DND-41 (cell line): ENCODE measurements at regions not wholly inside any gene's neighbourhood (a gene's known extent, or its start where the extent isn't known, plus 50 kb on each side); places are given as distances from the start of the nearest gene placed in this dataset.

Source experiments
- CTCF ChIP-seq: IDR thresholded peaks from 2 replicates; pipeline ENCODE4 v1.5.1; 2012; ENCODE audit warnings: borderline replicate concordance, low read length, moderate library complexity, mild to moderate bottlenecking; ENCODE audit not compliant: poor library complexity, severe bottlenecking; ENCODE audit errors: extremely low read depth
- EZH2 ChIP-seq: IDR thresholded peaks from 3 replicates; pipeline ENCODE4 v1.6.1; 2012; ENCODE audit warnings: borderline replicate concordance, low read depth, mild to moderate bottlenecking, moderate library complexity, low read length, inconsistent platforms; ENCODE audit not compliant: severe bottlenecking

- no peak for TF ChIP-seq CTCF
- no peak for TF ChIP-seq EZH2
Observed at GRCh38 chr11:79939111-79939510, 498.3 kb upstream of the TENM4 start.
